Gastroesophageal sphincter (tissue), 3 donors: ENCODE measurements at regions not wholly inside any gene's neighbourhood (a gene's known extent, or its start where the extent isn't known, plus 50 kb on each side); places are given as distances from the start of the nearest gene placed in this dataset.

Experiments used
- CTCF ChIP-seq, 4 experiments: fragments of 200-600 bp in 2 of 4; fragments of 450-650 bp in 2 of 4; sonication (generic) in 1 of 4; IDR thresholded peaks; one replicate each; pipeline ENCODE4 v1.5.1; 2017 to 2019; ENCODE audit warnings: antibody characterized with exemption in 4 of 4, mild to moderate bottlenecking in 2 of 4, moderate library complexity in 2 of 4
- EP300 ChIP-seq: sonication (generic); formaldehyde crosslinking; IDR thresholded peaks from one replicate; pipeline ENCODE4 v1.6.1; 2017; ENCODE audit warnings: antibody characterized with exemption, mild to moderate bottlenecking
- POLR2A ChIP-seq, 2 donors: fragments of 450-650 bp; IDR thresholded peaks; one replicate each; pipeline ENCODE4 v1.6.1; 2017; ENCODE audit warnings: antibody characterized with exemption in 2 of 2, mild to moderate bottlenecking in 2 of 2, moderate library complexity in 1 of 2
- POLR2AphosphoS5 ChIP-seq: sonication (generic); formaldehyde crosslinking; IDR thresholded peaks from one replicate; pipeline ENCODE4 v1.6.1; 2017; ENCODE audit warnings: antibody characterized with exemption

- TF ChIP-seq POLR2A (IDR thresholded peaks at IDR 0.05) (no peak), CTCF (IDR thresholded peaks at IDR 0.05) (no peak), EP300 (no peak), POLR2AphosphoS5 (no peak)
Measured at GRCh38 chr2:226578373-226578772, 221.2 kb downstream of the IRS1 start.
